NCI-H2081 (cell line): ENCODE measurements at regions not wholly inside any gene's neighbourhood (a gene's known extent, or its start where the extent isn't known, plus 50 kb on each side); places are given as distances from the start of the nearest gene placed in this dataset.
A peak's percentile ranks its signal among the peaks of the same experiment; 100 is the strongest.
"Not testable (repeated sequence)": the region's sequence is repeated elsewhere in the genome, so short reads cannot be mapped to it uniquely, and the experiment has no call there.

Experiments used
- DNase-seq, 2 experiments: peaks; one replicate each; lab custom pipeline; 2025; lab: John Stamatoyannopoulos, UW

DNA sequence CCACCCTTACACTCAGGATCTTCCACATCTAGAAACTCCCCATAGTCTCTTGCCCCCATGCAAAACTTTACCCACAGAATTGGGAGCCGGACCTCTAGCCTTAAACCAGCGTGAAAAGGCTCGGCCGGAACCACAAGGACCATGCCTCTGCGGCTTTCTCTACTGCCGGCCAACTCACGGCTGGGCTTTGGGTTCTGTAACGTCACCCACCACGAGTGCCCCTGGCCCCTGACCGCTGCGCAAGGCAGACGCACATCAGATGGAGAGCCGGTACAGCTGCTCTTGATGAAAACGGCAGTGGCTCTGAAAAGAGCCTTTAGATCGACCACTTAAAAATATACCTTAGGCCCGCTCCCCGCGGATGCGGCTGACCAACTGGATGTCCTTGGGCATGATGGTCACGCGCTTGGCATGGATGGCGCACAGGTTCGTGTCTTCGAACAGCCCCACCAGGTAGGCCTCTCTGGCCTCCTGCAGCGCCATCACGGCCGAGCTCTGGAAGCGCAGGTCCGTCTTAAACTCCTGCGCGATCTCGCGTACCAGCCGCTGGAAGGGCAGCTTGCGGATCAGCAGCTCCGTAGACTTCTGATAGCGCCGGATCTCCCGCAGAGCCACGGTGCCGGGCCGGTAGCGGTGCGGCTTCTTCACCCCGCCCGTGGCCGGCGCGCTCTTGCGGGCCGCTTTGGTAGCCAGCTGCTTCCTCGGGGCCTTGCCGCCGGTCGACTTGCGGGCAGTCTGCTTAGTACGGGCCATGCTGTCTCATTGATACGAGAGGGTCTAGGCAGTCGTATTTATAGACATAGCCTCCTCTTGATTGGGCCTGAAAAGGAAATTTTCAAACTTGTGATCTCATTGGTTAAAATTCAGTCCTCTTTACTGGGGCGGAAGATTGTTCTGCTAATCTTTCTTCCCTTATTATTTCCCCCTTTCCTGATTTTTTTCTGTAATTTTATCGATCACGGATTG is 66.3 kb downstream of the FAM72C start:
- DNase-seq, result peak in 1 of 2 experiments; percentile 10

DNA sequence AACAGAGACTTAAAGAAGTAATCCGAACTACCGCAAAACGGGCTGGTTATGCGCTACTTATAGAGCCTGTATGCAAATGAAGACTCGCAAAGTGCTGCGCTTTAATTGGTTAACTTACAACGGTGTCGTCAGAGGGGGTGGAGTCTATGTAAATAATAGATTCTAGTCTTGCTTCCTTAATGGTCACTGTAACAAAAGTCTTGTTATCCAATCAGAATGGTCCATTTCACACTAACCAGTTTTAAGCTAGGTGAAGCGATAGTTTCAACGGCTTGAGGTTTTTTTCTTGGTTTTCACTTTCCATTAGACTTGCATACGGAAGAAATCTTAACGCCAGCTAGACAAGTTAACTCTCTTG is 67.2 kb downstream of the FAM72C start:
- not testable (repeated sequence) for DNase-seq

DNA sequence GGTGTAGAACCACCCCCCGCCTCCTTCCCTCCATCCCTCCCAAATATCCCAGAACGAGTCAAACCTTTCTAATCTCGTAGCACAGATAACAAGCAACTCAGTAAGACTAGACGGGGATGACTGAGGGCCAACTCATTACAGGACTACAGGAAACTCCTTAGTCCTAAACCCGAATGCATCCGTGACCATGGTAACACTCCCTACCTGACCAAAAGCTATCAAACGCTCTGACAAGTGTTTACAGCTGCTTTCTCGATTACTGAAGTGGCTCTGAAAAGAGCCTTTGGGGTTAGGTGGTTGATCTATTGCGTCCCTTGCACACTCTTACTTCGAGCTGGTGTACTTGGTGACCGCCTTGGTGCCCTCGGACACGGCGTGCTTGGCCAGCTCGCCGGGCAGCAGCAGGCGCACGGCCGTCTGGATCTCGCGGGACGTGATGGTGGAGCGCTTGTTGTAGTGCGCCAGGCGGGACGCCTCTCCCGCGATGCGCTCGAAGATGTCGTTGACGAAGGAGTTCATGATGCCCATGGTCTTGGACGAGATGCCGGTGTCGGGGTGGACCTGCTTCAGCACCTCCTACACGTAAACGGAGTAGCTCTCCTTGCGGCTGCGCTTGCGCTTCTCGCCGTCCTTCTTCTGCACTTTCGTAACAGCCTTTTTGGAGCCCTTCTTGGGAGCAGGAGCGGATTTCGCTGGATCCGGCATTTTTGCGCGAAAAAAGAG is 67.7 kb downstream of the FAM72C start:
- not testable (repeated sequence) for DNase-seq

DNA sequence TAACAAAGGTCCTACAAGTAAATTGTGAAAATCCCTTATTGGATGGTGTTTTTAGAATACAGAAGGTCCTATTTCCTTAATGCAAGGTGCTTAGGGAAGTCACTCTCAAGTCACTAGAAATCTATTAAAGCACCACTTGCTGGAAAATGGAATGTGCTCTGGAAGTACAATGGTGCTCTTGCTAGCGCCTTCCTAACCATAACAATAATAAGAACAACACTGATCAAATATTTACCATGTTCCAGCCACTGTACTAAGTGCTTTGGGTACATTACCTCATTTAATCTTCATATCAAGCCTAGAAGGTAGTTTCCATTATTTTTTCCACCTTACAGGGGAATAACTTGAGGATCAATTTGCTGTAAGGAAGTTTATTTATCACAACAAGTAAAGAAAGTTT is 75.4 kb downstream of the FAM72C start:
- DNase-seq, result not testable (repeated sequence)

DNA sequence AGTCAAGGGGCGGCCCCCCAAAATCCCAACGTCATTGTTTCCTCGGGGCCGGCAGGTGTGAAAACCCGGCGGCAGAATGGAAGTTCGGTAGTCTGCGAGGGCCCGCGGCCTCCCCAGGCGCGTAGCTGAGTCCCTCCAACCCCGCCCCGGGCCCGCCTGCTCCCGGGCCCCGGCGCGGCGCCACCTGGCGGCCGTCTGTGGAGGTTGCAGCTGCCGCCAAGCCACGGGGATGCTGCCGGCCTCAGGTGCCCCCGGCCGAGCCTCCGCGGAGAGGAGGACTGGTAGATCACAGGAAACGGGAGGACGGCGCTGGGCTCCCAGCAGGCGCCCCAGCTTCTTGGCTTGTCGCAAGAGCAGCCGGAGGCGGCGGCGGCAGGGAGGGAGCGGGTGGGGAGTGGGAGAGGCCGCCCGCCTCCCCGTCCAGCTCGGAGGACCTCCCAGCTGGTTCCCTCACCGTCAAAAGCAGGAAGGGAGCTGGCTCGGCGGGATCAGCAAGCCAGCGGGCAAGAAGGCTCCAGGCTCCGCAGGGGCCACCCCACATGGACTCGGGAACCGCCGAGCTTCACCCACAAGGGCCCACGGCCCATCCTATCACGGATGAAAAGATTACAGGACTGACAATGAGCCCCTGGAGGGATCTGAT is 86.7 kb downstream of the FAM72C start:
- peak in 1 of 2 experiments; percentile 28 for DNase-seq

DNA sequence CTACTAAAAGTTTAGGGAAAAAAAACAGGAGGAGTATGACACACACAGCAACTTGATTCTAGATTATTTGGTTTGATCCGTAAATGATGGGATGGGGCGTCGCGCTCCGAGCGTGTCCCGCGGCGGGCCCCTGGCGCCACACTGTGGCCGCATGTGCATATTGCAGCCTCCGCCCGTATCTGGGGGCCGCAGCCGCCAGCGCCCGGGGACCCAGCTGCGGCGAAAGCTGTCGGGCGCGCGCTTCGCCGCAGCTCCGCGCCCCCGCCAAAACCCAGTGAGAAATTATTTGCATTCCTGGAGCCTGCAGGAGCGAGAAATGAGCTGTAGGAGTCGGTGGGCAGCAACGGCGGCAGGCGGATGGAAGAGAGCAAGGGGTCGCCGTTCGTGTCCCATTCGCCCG is 87.3 kb downstream of the FAM72C start:
- DNase-seq, result not testable (repeated sequence)

DNA sequence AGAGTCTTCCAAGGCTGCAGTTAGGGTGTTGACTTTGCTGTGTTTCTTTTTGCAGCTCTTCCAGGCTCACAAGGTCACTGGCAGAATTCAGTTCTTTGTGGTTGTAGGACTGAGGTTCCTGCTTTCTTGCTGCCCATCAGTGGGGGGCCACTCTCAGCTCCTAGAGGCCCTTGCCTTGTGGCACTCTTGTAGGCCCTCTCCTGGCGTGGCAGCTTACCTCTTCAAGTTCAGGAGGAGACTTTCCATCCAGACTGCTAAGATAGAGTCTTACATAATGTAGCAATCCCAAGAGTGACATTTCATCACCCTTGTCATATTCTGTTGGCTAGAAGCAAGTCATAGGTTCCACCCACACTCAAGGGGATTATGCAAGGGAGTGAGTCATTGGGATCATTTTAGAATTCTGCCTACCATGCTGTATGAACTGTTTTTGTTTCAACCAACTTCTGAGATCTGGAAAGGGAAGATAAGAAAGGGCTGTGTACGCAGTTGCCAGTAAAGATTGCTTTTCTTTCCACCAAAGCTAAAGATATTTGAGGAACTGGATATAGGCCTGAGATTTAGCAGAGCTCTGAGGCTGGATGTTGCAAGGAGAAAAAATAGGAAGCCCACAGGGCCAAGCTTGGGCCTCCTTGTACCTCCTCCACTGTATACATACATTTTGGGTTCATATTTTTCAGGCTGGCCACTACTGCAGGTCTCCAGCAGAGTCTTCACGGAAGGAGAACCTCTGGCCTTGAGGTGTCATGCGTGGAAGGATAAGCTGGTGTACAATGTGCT is 91.8 kb downstream of the FAM72C start:
- not testable (repeated sequence) for DNase-seq

DNA sequence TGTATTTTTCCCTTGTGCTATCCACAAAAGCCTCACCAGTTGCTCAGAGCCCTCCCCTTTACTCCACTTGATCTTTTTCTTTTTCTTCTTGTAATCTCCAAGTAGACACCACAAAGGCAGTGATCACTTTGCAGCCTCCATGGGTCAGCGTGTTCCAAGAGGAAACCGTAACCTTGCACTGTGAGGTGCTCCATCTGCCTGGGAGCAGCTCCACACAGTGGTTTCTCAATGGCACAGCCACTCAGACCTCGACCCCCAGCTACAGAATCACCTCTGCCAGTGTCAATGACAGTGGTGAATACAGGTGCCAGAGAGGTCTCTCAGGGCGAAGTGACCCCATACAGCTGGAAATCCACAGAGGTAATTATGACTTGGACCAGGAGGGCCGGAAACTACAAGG is 95.8 kb downstream of the FAM72C start:
- not testable (repeated sequence) for DNase-seq

DNA sequence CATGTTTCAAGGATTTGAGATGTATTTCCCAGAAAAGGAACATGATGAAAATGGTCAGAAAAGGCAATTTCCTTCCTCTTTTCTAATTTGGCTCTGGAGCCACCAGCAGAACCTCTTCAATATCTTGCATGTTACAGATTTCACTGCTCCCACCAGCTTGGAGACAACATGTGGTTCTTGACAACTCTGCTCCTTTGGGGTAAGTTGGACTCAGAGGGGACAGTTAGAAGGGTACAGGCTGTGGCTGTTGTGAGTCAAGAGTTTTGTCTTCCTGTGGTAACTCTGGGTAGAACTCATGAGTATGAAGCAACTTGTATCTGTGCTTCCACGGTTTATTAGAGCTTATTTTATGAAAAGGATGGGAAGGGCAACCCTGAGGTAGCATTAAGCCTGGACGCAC is 97.2 kb downstream of the FAM72C start:
- DNase-seq, result not testable (repeated sequence)

DNA sequence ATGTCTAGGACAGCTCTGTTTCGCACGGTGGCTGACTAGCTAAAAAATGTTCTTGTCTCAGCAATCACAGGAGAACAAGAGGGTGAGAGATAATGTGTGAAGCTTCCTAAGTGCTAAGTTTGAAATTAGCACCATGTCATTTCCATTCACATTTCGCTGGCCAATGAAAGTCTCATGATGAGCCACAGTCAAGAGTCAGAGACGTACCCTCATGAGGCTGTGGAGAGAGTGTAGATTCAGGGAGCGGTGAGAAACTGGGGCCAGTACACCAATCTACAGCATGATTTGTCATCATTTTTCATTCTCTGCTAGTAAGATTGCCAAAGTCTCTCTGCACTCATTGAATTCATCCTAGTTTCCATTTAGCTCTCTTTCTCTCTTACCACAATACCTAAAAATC is 98.1 kb downstream of the FAM72C start:
- DNase-seq, result not testable (repeated sequence)

DNA sequence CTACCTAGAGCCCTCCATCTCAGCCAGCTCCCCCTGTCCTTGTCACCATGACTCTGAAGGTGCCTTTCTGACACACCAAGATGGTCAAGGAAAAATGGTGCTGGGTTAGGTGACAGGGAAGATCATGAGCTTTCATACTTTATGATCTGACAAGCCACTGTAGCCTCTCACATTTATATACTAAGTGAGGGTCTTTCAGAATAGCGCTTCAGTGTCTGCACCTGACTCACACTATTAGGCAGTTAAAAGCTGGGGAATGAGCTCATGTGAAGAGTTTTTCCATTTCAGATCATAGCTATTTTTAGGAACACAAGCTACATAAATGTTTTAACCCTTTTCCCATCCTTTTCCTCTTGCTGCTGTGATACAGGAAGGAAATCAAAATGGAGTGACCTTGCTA is 101.4 kb downstream of the FAM72C start:
- not testable (repeated sequence) for DNase-seq

DNA sequence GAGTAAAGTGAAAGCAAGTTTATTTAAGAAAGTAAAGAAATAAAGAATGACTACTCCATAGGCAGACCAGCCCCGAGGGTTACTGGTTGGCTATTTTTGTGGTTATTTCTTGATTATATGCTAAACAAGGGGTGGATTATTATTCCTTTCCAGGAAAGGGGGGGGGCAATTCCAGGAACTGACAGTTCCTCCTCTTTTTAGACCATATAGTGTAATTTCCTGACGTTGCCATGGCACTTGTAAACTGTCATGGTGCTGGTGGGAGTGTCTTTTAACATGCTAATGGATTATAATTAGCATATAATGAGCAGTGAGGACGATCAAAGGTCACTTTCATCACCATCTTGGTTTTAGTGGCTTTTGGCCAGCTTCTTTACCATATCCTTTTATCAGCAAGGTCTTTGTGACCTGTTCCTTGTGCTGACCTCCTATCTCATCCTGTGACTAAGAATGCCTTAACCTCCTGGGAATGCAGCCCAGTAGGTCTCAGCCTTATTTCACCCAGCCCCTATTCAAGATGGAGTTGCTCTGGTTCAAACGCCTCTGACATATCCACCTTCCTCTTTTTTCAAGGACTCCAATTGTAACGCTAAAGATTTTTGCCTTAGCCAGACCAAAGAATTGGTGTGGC is 104.1 kb downstream of the FAM72C start:
- not testable (repeated sequence) for DNase-seq

DNA sequence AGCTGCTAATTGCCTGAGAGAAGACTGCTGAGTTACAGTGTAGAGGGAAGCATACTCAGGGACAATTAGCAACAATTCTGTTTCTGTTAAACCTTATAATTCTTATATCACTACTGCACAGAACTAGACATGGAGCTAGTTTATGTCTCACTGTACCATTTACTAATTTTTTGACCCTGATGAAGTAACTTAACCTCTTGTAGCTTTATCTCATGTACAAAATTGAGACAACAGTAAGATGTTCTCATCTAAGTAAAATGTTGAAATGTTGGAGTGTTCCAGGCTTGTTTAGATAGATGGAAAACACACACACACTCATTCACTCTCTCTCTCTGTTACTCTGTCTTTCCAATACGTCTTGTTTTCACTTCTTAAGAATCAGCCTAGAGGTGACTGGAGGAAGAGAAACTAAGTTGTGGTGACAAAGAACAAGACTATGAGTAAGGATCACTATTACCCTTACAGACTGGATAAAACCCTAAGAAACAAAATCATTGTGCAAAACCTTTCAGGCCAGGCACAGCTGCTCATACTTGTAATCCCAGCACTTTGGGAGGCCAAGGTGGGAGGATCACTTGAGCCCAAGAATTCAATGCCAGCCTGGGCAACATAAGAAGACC is 107.8 kb downstream of the FAM72C start:
- not testable (repeated sequence) for DNase-seq

DNA sequence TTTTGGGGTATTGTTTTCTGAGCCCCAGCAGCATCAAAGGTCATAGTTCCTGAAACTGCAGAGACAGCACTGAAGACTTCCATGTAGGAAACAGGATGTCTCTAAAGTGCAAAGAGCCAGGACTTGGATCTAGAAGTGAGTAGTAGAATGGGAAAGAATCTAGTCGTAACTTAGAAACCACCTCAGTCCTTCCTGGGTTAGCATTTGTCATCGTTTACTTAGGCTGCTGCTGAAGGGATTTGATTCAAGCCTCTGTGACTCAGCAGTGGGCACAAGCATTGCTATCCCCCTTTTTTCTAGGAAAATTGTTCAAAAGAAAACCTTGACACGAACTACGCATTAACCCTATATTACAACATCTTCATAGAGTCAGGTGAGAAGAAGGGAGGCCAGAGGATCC is 109.1 kb downstream of the FAM72C start:
- DNase-seq, result not testable (repeated sequence)

DNA sequence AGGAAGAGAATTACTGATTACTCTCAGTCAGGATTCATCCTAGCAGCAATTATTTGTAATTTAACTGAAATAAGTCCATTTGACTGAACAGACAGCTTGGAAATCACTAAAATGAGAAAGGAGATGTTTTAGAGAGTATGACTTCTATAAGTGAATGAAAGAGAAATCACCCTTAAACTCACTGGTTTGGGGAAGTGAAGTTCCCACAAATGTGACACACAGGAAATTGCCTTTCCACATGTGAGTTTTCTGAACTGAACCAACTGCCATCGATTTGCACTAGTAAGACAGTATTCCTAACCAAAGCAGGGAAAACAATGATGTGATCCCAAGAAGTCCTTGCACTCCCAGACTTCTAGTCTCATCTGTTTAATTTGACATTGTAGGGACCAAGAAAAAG is 110.5 kb downstream of the FAM72C start:
- DNase-seq, result not testable (repeated sequence)

DNA sequence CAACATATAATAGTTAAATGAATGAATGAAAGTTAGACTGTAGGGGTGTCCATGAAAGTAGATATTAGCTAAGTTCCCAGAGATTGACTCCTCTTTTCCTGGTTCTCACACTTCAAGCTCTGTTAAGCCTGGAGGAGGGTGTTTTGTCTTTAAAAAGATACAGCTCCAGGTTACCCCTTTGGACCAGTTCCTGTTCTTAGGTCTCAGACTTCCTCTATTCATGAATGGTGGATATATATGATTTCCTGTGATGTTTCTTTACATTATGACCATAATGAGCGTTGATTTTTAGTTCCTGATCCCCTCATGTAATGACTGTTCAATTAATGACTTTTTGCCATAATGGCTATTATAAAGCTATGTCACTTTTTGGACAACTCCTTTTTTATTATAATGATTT is 115.9 kb downstream of the FAM72C start:
- DNase-seq, result not testable (repeated sequence)

DNA sequence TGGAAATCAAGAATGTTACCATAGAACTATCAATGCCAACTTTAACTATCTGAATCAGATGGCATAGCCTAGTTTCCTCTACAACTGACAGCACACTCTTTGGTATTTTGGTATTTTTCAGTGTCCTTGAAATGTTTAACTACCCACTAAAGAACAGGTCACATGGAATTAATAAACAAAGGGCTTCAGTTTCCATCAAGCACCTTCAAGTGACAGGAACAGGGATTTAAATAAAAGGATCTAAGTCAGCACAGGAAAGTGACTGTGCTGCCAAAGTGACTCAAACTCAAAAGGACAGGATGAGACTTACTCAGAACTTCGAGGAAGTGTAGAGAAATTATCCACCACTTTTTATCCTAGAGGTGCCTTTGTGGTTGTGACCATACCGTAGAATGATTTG is 117.7 kb downstream of the FAM72C start:
- DNase-seq, result not testable (repeated sequence)

DNA sequence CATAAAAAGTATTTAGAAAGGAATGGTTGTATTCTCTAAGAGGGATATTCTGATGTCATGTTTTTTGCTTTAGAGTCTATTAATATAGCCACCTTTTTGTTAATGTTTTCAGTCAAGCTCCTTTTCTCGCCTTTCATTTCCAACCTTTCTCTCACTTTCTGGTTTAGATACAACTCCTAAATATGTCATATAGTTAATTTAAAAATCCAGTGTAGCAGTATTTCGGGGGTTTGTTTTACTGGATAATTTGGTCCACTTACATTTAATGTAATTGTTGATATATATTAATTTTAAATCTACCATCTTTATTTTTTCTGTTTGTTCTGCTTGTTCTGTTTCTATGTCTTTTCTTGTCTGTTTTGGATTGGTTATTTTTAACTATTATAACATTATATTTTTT is 121.1 kb downstream of the FAM72C start:
- DNase-seq, result not testable (repeated sequence)

DNA sequence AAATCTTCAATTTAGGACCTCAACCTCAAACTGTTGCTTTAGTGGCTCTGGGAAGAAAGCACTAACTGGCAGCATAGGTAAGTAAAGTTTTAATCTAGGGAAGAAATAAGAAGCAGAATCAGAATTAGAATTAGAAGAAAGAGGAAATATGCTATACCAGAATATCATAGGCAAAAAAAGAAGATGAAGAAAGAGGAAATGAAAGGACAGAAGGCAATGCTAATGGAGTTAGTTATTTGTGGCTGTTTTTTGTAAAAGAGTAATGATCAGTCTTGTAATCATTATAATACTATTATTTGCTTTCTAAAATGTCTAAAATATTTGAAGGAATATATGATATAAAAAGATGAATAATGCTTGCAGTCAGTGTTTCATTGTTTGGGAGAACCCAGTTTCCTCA is 122.9 kb downstream of the FAM72C start:
- DNase-seq, result not testable (repeated sequence)

DNA sequence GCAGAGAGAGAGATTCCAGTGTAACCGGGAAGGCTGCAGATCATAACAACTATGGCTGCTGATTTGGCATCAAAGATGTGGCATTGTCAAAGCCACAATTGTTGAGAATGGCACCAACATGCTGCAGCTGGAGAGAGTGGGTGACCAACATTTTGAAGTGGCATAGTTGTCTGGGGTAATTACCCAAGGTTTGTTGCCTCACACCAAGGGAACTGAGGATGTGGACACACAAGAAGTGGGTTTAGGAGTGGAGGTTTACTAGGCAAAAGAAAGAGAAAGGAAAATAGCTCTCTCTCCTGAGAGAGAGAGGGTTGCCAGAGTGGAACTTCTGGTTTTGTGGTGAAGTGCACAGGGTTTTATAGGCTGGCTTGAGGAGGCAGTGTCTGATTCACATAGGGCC is 126.6 kb downstream of the FAM72C start:
- not testable (repeated sequence) for DNase-seq

DNA sequence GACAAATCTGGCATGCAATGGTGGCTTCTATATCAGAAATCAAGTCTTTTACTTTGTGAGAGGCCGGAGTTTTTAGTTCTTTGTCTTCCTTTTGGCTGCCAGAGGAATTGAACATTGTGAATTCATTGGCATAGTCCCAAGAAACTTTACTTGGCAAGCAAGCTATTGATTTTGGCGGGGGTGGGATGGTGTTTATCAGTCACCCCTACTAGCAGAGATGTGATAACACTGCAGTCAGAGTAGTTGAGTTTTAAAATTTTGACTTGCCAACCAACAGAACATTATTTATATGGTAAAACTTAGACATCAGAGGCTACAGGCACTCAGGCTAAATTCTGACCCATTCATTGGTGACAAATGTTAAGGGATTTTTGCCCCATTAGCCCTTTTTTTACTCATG is 129.7 kb downstream of the FAM72C start:
- DNase-seq, result not testable (repeated sequence)
